Activated naive CD8-positive, alpha-beta T cell treated with anti-CD3 and anti-CD28 coated beads for 36 hours (primary cell): ENCODE measurements at regions not wholly inside any gene's neighbourhood (a gene's known extent, or its start where the extent isn't known, plus 50 kb on each side); places are given as distances from the start of the nearest gene placed in this dataset.

Experiments used
- DNase-seq: peaks from one replicate; pipeline ENCODE4 v3.0.0; 2021
- H3K27ac Mint-ChIP-seq: one replicate; pipeline ENCODE4 v1.8.0; 2022; ENCODE audit warnings: mild to moderate bottlenecking, moderate library complexity, mixed read lengths
- H3K27me3 Mint-ChIP-seq: one replicate; pipeline ENCODE4 v1.8.0; 2022; ENCODE audit warnings: mild to moderate bottlenecking, mixed read lengths
- H3K36me3 Mint-ChIP-seq: one replicate; pipeline ENCODE4 v1.8.0; 2021; ENCODE audit warnings: mild to moderate bottlenecking, mixed read lengths
- H3K4me1 Mint-ChIP-seq: one replicate; pipeline ENCODE4 v1.8.0; 2021; ENCODE audit warnings: mixed read lengths
- H3K4me3 Mint-ChIP-seq: one replicate; pipeline ENCODE4 v1.8.0; 2022; ENCODE audit warnings: mild to moderate bottlenecking, moderate library complexity, mixed read lengths
- H3K9me3 Mint-ChIP-seq: one replicate; pipeline ENCODE4 v1.8.0; 2022; ENCODE audit warnings: mixed read lengths

- no peaks in the 10 kb centered on the region for H3K4me1 Mint-ChIP-seq
- peaks cover 17% of the 10 kb centered on the region for H3K27me3 Mint-ChIP-seq
- no peaks in the 10 kb centered on the region for H3K36me3 Mint-ChIP-seq
- no peak for DNase-seq
- H3K9me3 Mint-ChIP-seq = no peaks in the 10 kb centered on the region
- H3K4me3 Mint-ChIP-seq = no peak overlapping the region
- no peak overlapping the region for H3K27ac Mint-ChIP-seq
Measured at GRCh38 chr11:119933584-119933983, 204.3 kb downstream of the TRIM29 start.

GRCh38 chr11:119932828-119933562 lies 204.0 kb upstream of the NECTIN1 start:
- Mint-ChIP-seq H3K27ac (no peak overlapping the region), H3K4me3 (no peak overlapping the region), H3K4me1 (no peaks in the 10 kb centered on the region), H3K27me3 (peaks cover 17% of the 10 kb centered on the region), H3K36me3 (no peaks in the 10 kb centered on the region), H3K9me3 (no peaks in the 10 kb centered on the region)
- no peak for DNase-seq

GRCh38 chr11:119928047-119928446 lies 199.0 kb upstream of the NECTIN1 start:
- no peak for DNase-seq
- Mint-ChIP-seq H3K27ac (no peak overlapping the region), H3K36me3 (no peaks in the 10 kb centered on the region), H3K9me3 (no peaks in the 10 kb centered on the region), H3K4me3 (no peak overlapping the region), H3K27me3 (peaks cover 16% of the 10 kb centered on the region), H3K4me1 (no peaks in the 10 kb centered on the region)

GRCh38 chr11:119924017-119924416 lies 195.0 kb upstream of the NECTIN1 start:
- Mint-ChIP-seq H3K27ac (no peak overlapping the region), H3K27me3 (peaks cover 10% of the 10 kb centered on the region), H3K9me3 (no peaks in the 10 kb centered on the region), H3K4me1 (no peaks in the 10 kb centered on the region), H3K36me3 (no peaks in the 10 kb centered on the region), H3K4me3 (no peak overlapping the region)
- DNase-seq = no peak

- no peaks in the 10 kb centered on the region for H3K36me3 Mint-ChIP-seq
- H3K9me3 Mint-ChIP-seq = no peaks in the 10 kb centered on the region
- H3K27me3 Mint-ChIP-seq = peaks cover 15% of the 10 kb centered on the region
- DNase-seq = no peak
- no peak overlapping the region for H3K27ac Mint-ChIP-seq
- H3K4me3 Mint-ChIP-seq = no peak overlapping the region
- no peaks in the 10 kb centered on the region for H3K4me1 Mint-ChIP-seq
Measured at GRCh38 chr11:119921571-119921970, 192.6 kb upstream of the NECTIN1 start.

- no peaks in the 10 kb centered on the region for H3K9me3 Mint-ChIP-seq
- no peaks in the 10 kb centered on the region for H3K4me1 Mint-ChIP-seq
- H3K27ac Mint-ChIP-seq = no peak overlapping the region
- DNase-seq = no peak
- peaks cover 15% of the 10 kb centered on the region for H3K27me3 Mint-ChIP-seq
- no peak overlapping the region for H3K4me3 Mint-ChIP-seq
- H3K36me3 Mint-ChIP-seq = no peaks in the 10 kb centered on the region
Measured at GRCh38 chr11:119920666-119921387, 191.8 kb upstream of the NECTIN1 start.

- H3K27ac Mint-ChIP-seq = no peak overlapping the region
- no peaks in the 10 kb centered on the region for H3K4me1 Mint-ChIP-seq
- peaks cover 3% of the 10 kb centered on the region for H3K9me3 Mint-ChIP-seq
- no peak overlapping the region for H3K4me3 Mint-ChIP-seq
- H3K36me3 Mint-ChIP-seq = no peaks in the 10 kb centered on the region
- DNase-seq = no peak
- peaks cover 8% of the 10 kb centered on the region for H3K27me3 Mint-ChIP-seq
Measured at GRCh38 chr11:119919656-119920055, 190.7 kb upstream of the NECTIN1 start.

- Mint-ChIP-seq H3K27ac (no peak overlapping the region), H3K27me3 (peaks cover 5% of the 10 kb centered on the region), H3K9me3 (peaks cover 6% of the 10 kb centered on the region), H3K36me3 (no peaks in the 10 kb centered on the region), H3K4me3 (no peak overlapping the region), H3K4me1 (no peaks in the 10 kb centered on the region)
- no peak for DNase-seq
Measured at GRCh38 chr11:119918347-119918746, 189.3 kb upstream of the NECTIN1 start.

GRCh38 chr11:119916568-119916967 lies 187.6 kb upstream of the NECTIN1 start:
- DNase-seq = no peak
- H3K27me3 Mint-ChIP-seq = peaks cover 5% of the 10 kb centered on the region
- H3K9me3 Mint-ChIP-seq = peaks cover 6% of the 10 kb centered on the region
- H3K36me3 Mint-ChIP-seq = no peaks in the 10 kb centered on the region
- no peaks in the 10 kb centered on the region for H3K4me1 Mint-ChIP-seq
- no peak overlapping the region for H3K4me3 Mint-ChIP-seq
- H3K27ac Mint-ChIP-seq = no peak overlapping the region

GRCh38 chr11:119912229-119912628 lies 183.2 kb upstream of the NECTIN1 start:
- H3K36me3 Mint-ChIP-seq = no peaks in the 10 kb centered on the region
- DNase-seq = no peak
- H3K4me3 Mint-ChIP-seq = no peak overlapping the region
- H3K4me1 Mint-ChIP-seq = no peaks in the 10 kb centered on the region
- H3K27ac Mint-ChIP-seq = no peak overlapping the region
- H3K9me3 Mint-ChIP-seq = peaks cover 6% of the 10 kb centered on the region
- H3K27me3 Mint-ChIP-seq = peaks cover 5% of the 10 kb centered on the region

GRCh38 chr11:119910650-119911049 lies 181.7 kb upstream of the NECTIN1 start:
- Mint-ChIP-seq H3K9me3 (peaks cover 6% of the 10 kb centered on the region), H3K27me3 (peaks cover 5% of the 10 kb centered on the region), H3K27ac (no peak overlapping the region), H3K4me1 (no peaks in the 10 kb centered on the region), H3K4me3 (no peak overlapping the region), H3K36me3 (no peaks in the 10 kb centered on the region)
- DNase-seq = no peak

GRCh38 chr11:119910051-119910450 lies 181.1 kb upstream of the NECTIN1 start:
- Mint-ChIP-seq H3K27ac (no peak overlapping the region), H3K4me3 (no peak overlapping the region), H3K9me3 (peaks cover 5% of the 10 kb centered on the region), H3K4me1 (no peaks in the 10 kb centered on the region), H3K36me3 (no peaks in the 10 kb centered on the region), H3K27me3 (peaks cover 5% of the 10 kb centered on the region)
- no peak for DNase-seq

GRCh38 chr11:119909495-119909894 lies 180.5 kb upstream of the NECTIN1 start:
- Mint-ChIP-seq H3K27me3 (peaks cover 5% of the 10 kb centered on the region), H3K4me3 (no peak overlapping the region), H3K27ac (no peak overlapping the region), H3K9me3 (peaks cover 3% of the 10 kb centered on the region), H3K36me3 (no peaks in the 10 kb centered on the region), H3K4me1 (no peaks in the 10 kb centered on the region)
- DNase-seq = no peak

- Mint-ChIP-seq H3K9me3 (peaks cover 2% of the 10 kb centered on the region), H3K27me3 (peaks cover 5% of the 10 kb centered on the region)
- DNase-seq = no peak
Measured at GRCh38 chr11:119909077-119909476, 180.1 kb upstream of the NECTIN1 start.

GRCh38 chr11:119908573-119908904 lies 179.5 kb upstream of the NECTIN1 start:
- Mint-ChIP-seq H3K9me3 (no peaks in the 10 kb centered on the region), H3K4me3 (no peak overlapping the region), H3K27me3 (peaks cover 5% of the 10 kb centered on the region), H3K27ac (no peak overlapping the region), H3K4me1 (no peaks in the 10 kb centered on the region), H3K36me3 (no peaks in the 10 kb centered on the region)
- no peak for DNase-seq

More at GRCh38 chr11:119909077-119909476, 180.1 kb upstream of the NECTIN1 start:
- Mint-ChIP-seq H3K4me3 (no peak overlapping the region), H3K27ac (no peak overlapping the region), H3K36me3 (no peaks in the 10 kb centered on the region), H3K4me1 (no peaks in the 10 kb centered on the region)
